ENCODE measurements at regions not wholly inside any gene's neighbourhood (a gene's known extent, or its start where the extent isn't known, plus 50 kb on each side); places are given as distances from the start of the nearest gene placed in this dataset.

DNA sequence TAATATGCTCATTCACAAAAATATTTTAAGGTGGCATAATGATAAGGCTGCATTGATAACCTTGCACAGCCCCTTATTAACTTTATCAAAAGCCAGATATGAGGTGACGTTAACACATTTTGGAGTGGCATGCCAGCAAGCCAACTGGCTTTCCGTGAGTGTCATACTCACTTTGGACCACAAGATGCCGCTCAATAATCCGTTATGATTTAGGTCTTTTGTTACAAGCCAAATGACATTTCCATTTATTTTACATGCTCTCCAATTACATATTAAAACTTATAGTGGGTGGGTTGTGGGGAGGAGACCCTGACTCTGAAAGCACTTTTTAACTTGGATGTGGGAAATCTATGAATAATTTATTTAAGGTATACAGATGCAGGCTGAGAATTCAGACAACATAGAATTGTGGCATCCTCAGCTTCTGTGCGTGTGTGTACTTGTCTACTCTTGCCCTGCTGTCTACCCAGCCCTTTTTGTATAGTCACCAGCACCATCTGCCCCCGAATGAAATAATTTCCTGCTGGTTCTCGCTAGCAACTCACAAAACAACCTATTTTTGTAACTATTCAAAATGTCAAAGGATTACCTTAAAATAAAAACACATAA, 305.1 kb downstream of the PSAT1 start:
- H2BK12ac ChIP-seq (ENCODE audit: low read depth, low read length), result no peak overlapping the region
- H3K4me1 ChIP-seq (replicated peaks in 1 of 4; ENCODE audit: control insufficient read depth in 3 of 4, insufficient read depth in 4 of 4, low read length in 3 of 4), result peaks cover 0 to 4% (median 1%) of the 10 kb centered on the region in 4 experiments; a peak in 3 of 7 replicates
- no peak overlapping the region for H3K4ac ChIP-seq (replicated peaks; ENCODE audit: insufficient read length, low read depth, low read length)
- no peak overlapping the region for H2BK120ac ChIP-seq (replicated peaks; ENCODE audit: low read depth, low read length)
- CTCF ChIA-PET (ENCODE audit: partially characterized antibody), result interaction anchor here (0.6 to 4.8 kb wide), 21 partner anchors 9 to 819 kb away, joined by 3 to 31 read pairs (median 4); no protein-coding TSS in a partner anchor
- no peak overlapping the region for H3K56ac ChIP-seq (replicated peaks; ENCODE audit: insufficient read length, low read depth, low read length)
- no peak overlapping the region for H3K23ac ChIP-seq (ENCODE audit: insufficient read length)
- no peak overlapping the region for H2BK20ac ChIP-seq (ENCODE audit: low read length)
- H3K36me3 ChIP-seq (ENCODE audit: control insufficient read depth in 2 of 4, insufficient read depth in 4 of 4, low read length in 3 of 4), result no peaks in the 10 kb centered on the region
- H3K14ac ChIP-seq (ENCODE audit: insufficient read length), result no peak overlapping the region
- no peak overlapping the region for H4K91ac ChIP-seq (replicated peaks; ENCODE audit: insufficient read length, low read length)
- no peak overlapping the region for H3K18ac ChIP-seq (ENCODE audit: extremely low read depth, low read length)
- no peak overlapping the region for H2BK15ac ChIP-seq (ENCODE audit: low read length)
- no peaks in the 10 kb centered on the region for H3K79me1 ChIP-seq (ENCODE audit: low read depth, low read length)
- DNase-seq (ENCODE audit: low read depth in 1 of 2, low spot score in 2 of 2) (peak in 1 of 2 experiments; percentile 55), FAIRE-seq (peak; percentile 93)
- 46% methylated on average over 7 of the region's 7 CpGs; no CpG with 5 or more reads in 1 of the 2 experiments for WGBS, 2 experiments (ENCODE audit: extremely low coverage in 1 of 2, insufficient coverage in 1 of 2, insufficient read length in 1 of 2, insufficient replicate concordance in 2 of 2, low coverage in 1 of 2, low lambda C conversion rate in 2 of 2, missing lambda C conversion rate in 1 of 2)
- no peak overlapping the region for H3K4me3 ChIP-seq (ENCODE audit: extremely low read depth in 1 of 4, insufficient read depth in 2 of 4, low read depth in 3 of 4, low read length in 4 of 4)
- TF ChIP-seq, protein P1, sequence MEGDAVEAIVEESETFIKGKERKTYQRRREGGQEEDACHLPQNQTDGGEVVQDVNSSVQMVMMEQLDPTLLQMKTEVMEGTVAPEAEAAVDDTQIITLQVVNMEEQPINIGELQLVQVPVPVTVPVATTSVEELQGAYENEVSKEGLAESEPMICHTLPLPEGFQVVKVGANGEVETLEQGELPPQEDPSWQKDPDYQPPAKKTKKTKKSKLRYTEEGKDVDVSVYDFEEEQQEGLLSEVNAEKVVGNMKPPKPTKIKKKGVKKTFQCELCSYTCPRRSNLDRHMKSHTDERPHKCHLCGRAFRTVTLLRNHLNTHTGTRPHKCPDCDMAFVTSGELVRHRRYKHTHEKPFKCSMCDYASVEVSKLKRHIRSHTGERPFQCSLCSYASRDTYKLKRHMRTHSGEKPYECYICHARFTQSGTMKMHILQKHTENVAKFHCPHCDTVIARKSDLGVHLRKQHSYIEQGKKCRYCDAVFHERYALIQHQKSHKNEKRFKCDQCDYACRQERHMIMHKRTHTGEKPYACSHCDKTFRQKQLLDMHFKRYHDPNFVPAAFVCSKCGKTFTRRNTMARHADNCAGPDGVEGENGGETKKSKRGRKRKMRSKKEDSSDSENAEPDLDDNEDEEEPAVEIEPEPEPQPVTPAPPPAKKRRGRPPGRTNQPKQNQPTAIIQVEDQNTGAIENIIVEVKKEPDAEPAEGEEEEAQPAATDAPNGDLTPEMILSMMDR (IDR thresholded peaks at IDR 0.05; ENCODE audit: control extremely low read depth in 1 of 3, insufficient read depth in 1 of 3, low read depth in 1 of 3, low read length in 3 of 3), result peak; percentile 50 to 80 (median 68)
- TF ChIP-seq RAD21 (IDR thresholded peaks at IDR 0.05 in 1 of 2, conservative IDR thresholded peaks at IDR 0.05 in 1 of 2; ENCODE audit: low read depth in 2 of 2, low read length in 2 of 2), result peak; percentile 86
- no peak for TF ChIP-seq CEBPB (IDR thresholded peaks at IDR 0.05; ENCODE audit: low read depth, low read length)
- no peak overlapping the region for H4K5ac ChIP-seq (ENCODE audit: insufficient read length, low read depth, low read length)
- H3K23me2 ChIP-seq (ENCODE audit: low read depth, low read length), result no peaks in the 10 kb centered on the region
- H3K4me2 ChIP-seq (ENCODE audit: insufficient read depth in 1 of 2, low read depth in 2 of 2, low read length in 2 of 2), result no peak overlapping the region
- H3K9ac ChIP-seq (replicated peaks in 1 of 4; ENCODE audit: extremely low read depth in 1 of 4, low read depth in 3 of 4, low read length in 3 of 4), result no peak overlapping the region
- no peak overlapping the region for H3K27ac ChIP-seq (ENCODE audit: low read depth, low read length)
- no peak overlapping the region for H2AK5ac ChIP-seq (ENCODE audit: low read depth, low read length)
- H3K9me3 ChIP-seq (ENCODE audit: insufficient read depth in 2 of 2, low read depth in 1 of 2, low read length in 1 of 2), result no peaks in the 10 kb centered on the region
- no peak overlapping the region for H4K8ac ChIP-seq (ENCODE audit: extremely low read depth, insufficient read depth, low read length)
- H3K79me2 ChIP-seq (ENCODE audit: control insufficient read depth in 1 of 2, insufficient read depth in 2 of 2, low read length in 2 of 2), result no peaks in the 10 kb centered on the region
- no peak overlapping the region for H2AFZ ChIP-seq (ENCODE audit: low read length)
- POLR2A ChIA-PET (ENCODE audit: partially characterized antibody), result no interaction called here
- no peaks in the 10 kb centered on the region for H4K20me1 ChIP-seq (replicated peaks in 1 of 2; ENCODE audit: control insufficient read depth in 1 of 2, insufficient read depth in 2 of 2, low read length in 2 of 2)
- H2BK5ac ChIP-seq (ENCODE audit: low read depth, low read length), result no peak overlapping the region
- no peaks in the 10 kb centered on the region for H3K27me3 ChIP-seq (replicated peaks in 1 of 4; ENCODE audit: control insufficient read depth in 3 of 4, extremely low read depth in 1 of 4, insufficient read depth in 3 of 4, low read length in 3 of 4)
